Liver (tissue), 3 donors: ENCODE measurements at regions not wholly inside any gene's neighbourhood (a gene's known extent, or its start where the extent isn't known, plus 50 kb on each side); places are given as distances from the start of the nearest gene placed in this dataset.

ENCODE experiments used
- ATF3 ChIP-seq: IDR thresholded peaks from 2 replicates; pipeline ENCODE4 v1.6.1; 2016; ENCODE audit warnings: antibody characterized with exemption
- CTCF ChIP-seq: fragments of 150-350 bp; IDR thresholded peaks from 2 replicates; pipeline ENCODE4 v1.5.1; 2017; ENCODE audit warnings: improper control_type of control experiment, low read depth, low read length; ENCODE audit not compliant: missing input control
- EGR1 ChIP-seq, 2 donors: IDR thresholded peaks; 2 replicates each; pipeline ENCODE4 v1.6.1; 2016 to 2018; ENCODE audit warnings: antibody characterized with exemption in 2 of 2, low read depth in 2 of 2
- FOXA1 ChIP-seq: IDR thresholded peaks from 2 replicates; pipeline ENCODE4 v1.6.1; 2016; ENCODE audit warnings: antibody characterized with exemption
- GABPA ChIP-seq, 2 donors: IDR thresholded peaks in 1 of 2; conservative IDR thresholded peaks in 1 of 2; 2 replicates each; pipeline ENCODE4 v1.6.1; 2016; ENCODE audit warnings: antibody characterized with exemption in 2 of 2, mild to moderate bottlenecking in 1 of 2, moderate library complexity in 1 of 2
- REST ChIP-seq: IDR thresholded peaks from 2 replicates; pipeline ENCODE4 v1.6.1; 2016; ENCODE audit warnings: antibody characterized with exemption, mild to moderate bottlenecking
- RXRA ChIP-seq, 2 donors: IDR thresholded peaks; 2 replicates each; pipeline ENCODE4 v1.6.1; 2017 to 2018; ENCODE audit warnings: antibody characterized with exemption in 2 of 2, mild to moderate bottlenecking in 1 of 2
- TAF1 ChIP-seq: conservative IDR thresholded peaks from 2 replicates; pipeline ENCODE4 v1.6.1; 2016; ENCODE audit warnings: antibody characterized with exemption, mild to moderate bottlenecking
- YY1 ChIP-seq: IDR thresholded peaks from 2 replicates; pipeline ENCODE4 v1.6.1; 2016; ENCODE audit warnings: antibody characterized with exemption, mild to moderate bottlenecking
- donor health status: healthy.
- donor health status: healthy.

GRCh38 chr10:58970160-58970915 is 206.1 kb upstream of the PHYHIPL start:
- TF ChIP-seq CTCF (no peak), EGR1 (IDR thresholded peaks at IDR 0.05; ENCODE audit: low read depth in 2 of 2) (no peak), REST (no peak), YY1 (no peak), GABPA (IDR thresholded peaks at IDR 0.05 in 1 of 2, conservative IDR thresholded peaks at IDR 0.05 in 1 of 2) (no peak), FOXA1 (no peak), ATF3 (no peak), RXRA (IDR thresholded peaks at IDR 0.05) (no peak), TAF1 (no peak)
